GM10248 (cell line): ENCODE measurements at regions not wholly inside any gene's neighbourhood (a gene's known extent, or its start where the extent isn't known, plus 50 kb on each side); places are given as distances from the start of the nearest gene placed in this dataset.
"Not testable (repeated sequence)": the region's sequence is repeated elsewhere in the genome, so short reads cannot be mapped to it uniquely, and the experiment has no call there.

Experiments
- CTCF ChIA-PET: fragments of 300-600 bp; sonication (Branson Sonifier 250); formaldehyde crosslinking; extraction: SDS; loops from one replicate; lab custom pipeline; 2021; ENCODE audit warnings: antibody characterized with exemption; lab: Yijun Ruan, JAX
- POLR2A ChIA-PET: fragments of 350-650 bp; sonication (Branson Sonifier 250); formaldehyde crosslinking; extraction: SDS; loops from one replicate; lab custom pipeline; 2020; ENCODE audit warnings: antibody characterized with exemption; lab: Yijun Ruan, JAX
- DNase-seq: peaks from one replicate; pipeline ENCODE4 v3.0.0; 2012; ENCODE audit errors: extremely low spot score
- TF ChIP-seq, protein P1 (sequence below): IDR thresholded peaks from 2 replicates; pipeline ENCODE4 v1.5.1; 2012; ENCODE audit warnings: mild to moderate bottlenecking, low read depth; ENCODE audit errors: extremely low read depth, missing control alignments, control extremely low read depth

DNA sequence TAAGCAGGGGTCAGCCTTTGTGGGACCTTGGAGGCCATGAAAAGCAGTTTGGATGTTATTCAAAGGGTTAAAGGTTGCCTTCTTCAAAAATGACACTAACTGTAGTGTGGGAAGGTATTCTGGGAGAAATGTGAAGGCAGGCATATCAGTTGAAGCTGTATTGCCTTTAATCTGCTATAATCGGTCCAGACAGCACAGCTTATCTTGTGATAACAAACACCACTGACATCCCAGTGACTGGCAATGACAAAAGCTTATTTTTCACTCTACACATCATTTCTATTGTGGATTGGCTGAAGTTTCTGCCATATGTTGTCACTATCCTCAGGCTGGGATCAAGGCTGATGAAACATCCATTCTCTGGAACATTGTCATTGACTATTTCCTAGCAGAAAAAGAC is 1149.2 kb downstream of the GRM8 start:
- DNase-seq = no peak
- CTCF ChIA-PET = interaction anchor here (1.0 kb wide), 1 partner anchor 23 kb away, joined by 3 read pairs; no protein-coding TSS in a partner anchor
- POLR2A ChIA-PET = no interaction called here
- TF ChIP-seq, protein P1, sequence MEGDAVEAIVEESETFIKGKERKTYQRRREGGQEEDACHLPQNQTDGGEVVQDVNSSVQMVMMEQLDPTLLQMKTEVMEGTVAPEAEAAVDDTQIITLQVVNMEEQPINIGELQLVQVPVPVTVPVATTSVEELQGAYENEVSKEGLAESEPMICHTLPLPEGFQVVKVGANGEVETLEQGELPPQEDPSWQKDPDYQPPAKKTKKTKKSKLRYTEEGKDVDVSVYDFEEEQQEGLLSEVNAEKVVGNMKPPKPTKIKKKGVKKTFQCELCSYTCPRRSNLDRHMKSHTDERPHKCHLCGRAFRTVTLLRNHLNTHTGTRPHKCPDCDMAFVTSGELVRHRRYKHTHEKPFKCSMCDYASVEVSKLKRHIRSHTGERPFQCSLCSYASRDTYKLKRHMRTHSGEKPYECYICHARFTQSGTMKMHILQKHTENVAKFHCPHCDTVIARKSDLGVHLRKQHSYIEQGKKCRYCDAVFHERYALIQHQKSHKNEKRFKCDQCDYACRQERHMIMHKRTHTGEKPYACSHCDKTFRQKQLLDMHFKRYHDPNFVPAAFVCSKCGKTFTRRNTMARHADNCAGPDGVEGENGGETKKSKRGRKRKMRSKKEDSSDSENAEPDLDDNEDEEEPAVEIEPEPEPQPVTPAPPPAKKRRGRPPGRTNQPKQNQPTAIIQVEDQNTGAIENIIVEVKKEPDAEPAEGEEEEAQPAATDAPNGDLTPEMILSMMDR = no peak

DNA sequence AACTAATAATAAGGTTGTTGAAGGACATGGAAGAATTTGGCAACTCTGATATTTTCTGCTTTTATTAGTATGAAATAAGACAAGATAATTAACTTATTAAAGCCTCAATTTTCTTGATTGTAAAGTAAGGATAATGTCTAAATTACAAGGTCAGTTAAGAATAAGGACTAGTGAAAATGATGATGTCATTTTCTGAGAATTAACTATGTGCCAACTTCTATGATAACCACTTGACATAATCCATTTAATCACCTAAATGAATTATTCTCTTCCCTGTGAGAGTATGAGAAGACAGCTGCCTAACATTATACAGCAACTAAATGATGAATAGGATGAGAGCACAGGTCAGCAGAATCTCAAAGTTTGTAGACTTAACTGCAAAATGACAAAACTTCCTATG is 1153.4 kb upstream of the POT1 start:
- ChIA-PET CTCF (interaction anchor here (0.9 kb wide), 1 partner anchor 17 kb away, joined by 4 read pairs; no protein-coding TSS in a partner anchor), POLR2A (no interaction called here)
- no peak for DNase-seq
- TF ChIP-seq, protein P1 = no peak

DNA sequence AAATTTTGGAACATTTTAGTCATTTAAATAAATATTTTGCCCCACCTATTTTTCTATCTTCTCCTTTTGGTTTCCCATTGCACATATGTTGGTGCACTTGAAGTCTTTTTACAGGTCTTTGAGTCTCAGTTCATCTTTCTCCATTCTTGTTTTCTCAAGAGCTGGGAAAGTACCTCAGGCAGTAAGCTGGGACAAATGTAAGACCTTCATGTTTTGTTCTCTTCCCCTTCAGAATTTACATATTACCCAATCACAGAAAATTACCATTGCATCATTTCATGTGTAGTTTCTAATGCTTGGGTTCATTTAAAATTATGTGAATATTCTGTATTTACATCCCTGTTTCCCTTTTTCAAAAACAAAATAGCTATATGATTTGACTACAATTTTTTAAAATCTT is 1150.0 kb upstream of the POT1 start:
- CTCF ChIA-PET = no interaction called here
- TF ChIP-seq, protein P1 = no peak
- DNase-seq = peak; percentile 6
- POLR2A ChIA-PET = no interaction called here

DNA sequence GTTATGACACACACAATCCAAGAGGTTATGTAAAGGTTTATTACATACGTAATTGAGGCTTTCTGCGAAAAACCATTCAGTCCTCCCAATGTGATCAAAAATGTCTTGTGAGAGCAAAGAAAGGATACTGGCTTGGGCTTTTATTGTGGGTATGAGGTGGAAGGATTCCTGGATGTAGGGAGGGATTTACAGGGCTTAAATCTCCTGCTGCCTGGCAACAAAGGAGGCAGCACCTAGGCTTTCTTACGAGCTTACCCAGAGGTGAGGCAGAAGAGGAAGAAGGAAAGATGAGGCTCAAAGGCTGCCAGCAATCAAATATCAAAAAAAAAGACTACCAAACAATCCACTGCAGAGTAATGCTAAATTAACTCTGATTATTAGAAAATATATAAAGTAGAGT is 1149.5 kb upstream of the POT1 start:
- ChIA-PET POLR2A (no interaction called here), CTCF (no interaction called here)
- TF ChIP-seq, protein P1 = no peak
- no peak for DNase-seq

DNA sequence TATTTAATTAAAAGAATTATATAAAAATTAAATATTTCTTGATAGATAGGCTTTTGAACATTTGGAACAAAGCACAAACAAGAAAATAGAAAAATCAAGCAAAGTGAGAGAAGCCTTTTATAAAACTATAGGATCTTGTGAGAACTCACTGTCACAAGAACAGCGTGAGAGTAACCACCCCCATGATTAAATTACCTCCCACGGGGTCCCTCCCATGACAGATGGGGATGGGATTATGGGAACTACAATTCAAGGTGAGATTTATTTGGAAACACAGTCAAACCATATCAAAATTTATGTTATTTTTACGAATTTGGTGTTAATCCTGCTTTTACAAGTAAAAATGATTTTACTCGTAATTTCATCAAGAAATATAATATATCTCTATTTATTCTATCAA is 1136.1 kb upstream of the POT1 start:
- ChIA-PET CTCF (no interaction called here), POLR2A (no interaction called here)
- TF ChIP-seq, protein P1 = no peak
- no peak for DNase-seq

DNA sequence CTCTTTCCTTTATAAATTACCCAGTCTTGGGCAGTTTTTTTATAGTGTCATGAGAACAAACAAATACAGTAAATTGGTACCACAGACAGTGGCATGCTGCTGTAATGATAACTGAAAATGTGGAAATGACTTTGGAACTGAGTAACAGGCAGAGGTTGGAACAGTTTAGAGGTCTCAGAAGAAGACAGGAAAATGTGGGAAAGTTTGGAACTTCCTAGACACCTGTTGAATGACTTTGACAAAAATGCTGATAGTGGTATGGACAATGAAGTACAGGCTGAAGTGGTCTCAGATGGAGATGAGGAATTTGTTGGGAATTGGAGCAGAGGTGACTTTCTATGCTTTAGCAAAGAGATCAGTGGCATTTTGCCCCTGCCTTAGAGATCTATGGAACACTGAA is 1128.4 kb upstream of the POT1 start:
- TF ChIP-seq, protein P1 = no peak
- POLR2A ChIA-PET = no interaction called here
- no peak for DNase-seq
- CTCF ChIA-PET = no interaction called here

DNA sequence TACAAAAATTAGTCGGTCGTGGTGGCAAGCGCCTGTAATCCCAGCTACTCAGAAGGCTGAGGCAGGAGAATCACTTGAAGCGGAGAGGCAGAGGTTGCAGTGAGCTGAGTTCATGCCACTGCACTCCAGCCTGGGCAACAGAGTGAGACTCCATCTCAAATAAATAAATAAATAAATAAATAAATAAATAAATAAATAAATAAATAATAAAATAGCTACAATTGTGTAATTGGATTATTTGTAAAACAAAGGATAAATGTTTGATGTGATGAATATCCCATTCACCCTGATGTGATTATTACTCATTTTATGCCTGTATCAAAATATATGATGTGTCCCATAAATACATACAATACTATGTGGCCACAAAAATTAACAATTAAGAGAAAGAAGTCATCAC is 1127.0 kb upstream of the POT1 start:
- DNase-seq, CTCF ChIA-PET, POLR2A ChIA-PET: not testable (repeated sequence)
